T-helper 1 cell treated with Interleukin-12 subunit alpha and Interleukin-12 subunit beta and Interleukin-4 antibody, amounts not matched to agents 30 ng/mL and 1 ng/mL, for 36 hours (primary cell): ENCODE measurements at regions not wholly inside any gene's neighbourhood (a gene's known extent, or its start where the extent isn't known, plus 50 kb on each side); places are given as distances from the start of the nearest gene placed in this dataset.

Experiments used
- intact Hi-C: fragments of 100-400 bp; cut with micrococcal nuclease; formaldehyde crosslinking; loops from one replicate; pipeline ENCODE4 v1.15.1; 2024

DNA sequence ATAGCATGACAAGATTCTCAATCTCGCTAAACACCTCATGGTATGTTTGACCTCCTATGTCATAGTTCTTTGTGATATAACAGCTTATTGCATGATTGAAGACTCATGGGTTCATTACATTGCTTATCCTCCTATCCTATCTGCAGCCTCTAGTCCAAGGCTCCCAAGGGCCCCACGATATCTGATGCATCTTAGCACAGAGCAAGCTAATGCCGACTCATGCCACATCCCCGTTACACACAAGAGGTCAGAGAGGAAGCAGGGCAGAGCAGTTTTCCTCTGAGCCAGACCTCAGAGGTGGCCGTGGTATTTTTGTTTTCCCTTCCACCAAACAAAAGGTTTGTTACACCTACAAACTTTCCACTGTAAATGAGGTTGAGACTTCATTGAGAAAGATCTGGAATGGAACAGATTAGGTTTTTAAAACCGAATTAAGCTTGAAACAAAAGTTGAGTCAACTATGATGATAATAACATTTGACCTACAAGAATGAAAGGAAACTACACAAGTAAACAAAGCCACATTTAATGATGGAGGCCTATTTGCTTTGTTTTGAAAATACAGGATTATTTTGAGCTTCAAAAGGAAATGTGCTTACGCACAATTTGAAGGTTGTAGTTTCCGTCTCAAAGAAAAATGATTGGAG, 133.9 kb upstream of the MYLIP start:
- intact Hi-C loops: no loop called here

DNA sequence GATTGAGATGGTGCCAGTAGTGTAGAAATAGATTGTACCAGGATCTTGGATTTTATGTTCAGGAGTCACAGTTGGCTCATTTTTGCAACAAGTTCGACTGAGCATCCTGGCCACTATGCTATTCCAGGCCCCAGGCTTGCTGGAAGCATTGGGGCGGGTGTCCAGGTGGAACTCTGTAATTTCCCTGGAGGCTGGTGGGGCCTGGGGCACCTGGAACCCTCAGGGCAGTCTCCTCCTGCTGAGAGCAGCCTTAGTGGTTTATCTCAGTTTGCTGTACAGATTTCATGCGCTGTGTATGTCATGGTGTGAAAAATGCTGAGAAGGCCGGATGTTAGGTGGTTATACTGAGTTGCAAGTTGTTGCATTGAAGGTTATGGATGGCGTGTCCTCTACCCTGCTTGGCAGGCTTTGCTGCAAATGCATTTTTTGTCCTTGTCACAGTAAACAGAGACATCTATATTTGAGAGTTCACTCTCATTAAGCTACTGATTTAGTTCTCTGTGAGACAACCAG, 135.1 kb upstream of the MYLIP start:
- intact Hi-C loops: no loop called here

DNA sequence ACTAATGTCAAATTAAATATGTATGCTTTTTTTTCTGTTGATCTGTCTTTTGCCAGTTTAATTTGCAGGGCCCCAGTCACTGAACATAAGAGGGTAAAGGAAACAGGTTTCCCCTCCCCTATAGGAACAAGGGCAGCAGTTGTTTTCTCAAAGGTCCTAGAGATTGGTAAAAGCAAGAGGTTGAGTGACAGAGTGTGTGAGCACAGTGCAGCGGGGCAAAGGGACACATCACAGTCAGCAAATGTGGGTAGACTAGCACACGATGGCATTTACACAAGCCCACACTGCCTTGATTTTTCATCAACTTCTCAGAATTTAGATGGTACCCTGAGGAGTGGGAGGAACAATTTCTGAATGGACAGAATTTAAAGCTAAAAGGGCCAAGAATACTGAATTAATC, 138.7 kb upstream of the MYLIP start:
- intact Hi-C loops: no loop called here

DNA sequence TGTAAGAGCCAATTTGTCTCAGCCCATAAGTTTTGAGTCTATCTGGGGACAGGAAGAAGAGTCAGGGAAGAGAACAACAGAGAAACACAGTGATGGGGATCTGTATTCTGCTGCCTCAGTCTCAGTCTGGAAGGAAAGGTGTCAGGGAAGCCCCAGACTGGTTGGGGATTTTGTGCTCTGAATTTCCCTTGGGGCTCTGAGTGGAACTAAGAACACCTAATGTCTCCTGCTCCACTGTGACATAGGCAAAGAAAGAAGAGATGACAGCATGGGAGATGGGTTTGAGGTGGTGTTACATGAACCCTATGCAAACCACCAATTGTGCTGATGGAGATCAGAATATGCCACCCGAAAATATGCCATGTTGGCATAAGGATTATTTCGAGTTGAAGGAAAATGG, 139.5 kb upstream of the MYLIP start:
- intact Hi-C loops: no loop called here

DNA sequence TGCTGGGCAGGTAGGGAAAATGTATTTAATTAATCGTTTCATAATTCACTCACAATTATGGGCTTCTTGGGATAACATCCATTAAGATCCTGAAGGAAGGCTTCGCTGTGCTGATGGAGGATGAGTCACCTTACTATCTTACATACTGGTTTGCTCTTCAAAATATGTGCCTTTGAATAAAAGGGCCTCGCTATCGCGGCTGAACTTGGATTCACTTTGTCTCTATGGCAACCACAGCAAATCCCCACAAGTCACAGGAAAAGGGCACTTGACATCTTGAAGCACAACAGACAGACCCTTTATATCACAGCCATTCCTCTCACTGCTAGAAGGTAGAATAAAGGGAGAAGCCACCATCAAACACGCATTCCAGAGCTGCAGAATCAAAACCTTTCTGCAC, 141.3 kb upstream of the MYLIP start:
- intact Hi-C loops: no loop called here

DNA sequence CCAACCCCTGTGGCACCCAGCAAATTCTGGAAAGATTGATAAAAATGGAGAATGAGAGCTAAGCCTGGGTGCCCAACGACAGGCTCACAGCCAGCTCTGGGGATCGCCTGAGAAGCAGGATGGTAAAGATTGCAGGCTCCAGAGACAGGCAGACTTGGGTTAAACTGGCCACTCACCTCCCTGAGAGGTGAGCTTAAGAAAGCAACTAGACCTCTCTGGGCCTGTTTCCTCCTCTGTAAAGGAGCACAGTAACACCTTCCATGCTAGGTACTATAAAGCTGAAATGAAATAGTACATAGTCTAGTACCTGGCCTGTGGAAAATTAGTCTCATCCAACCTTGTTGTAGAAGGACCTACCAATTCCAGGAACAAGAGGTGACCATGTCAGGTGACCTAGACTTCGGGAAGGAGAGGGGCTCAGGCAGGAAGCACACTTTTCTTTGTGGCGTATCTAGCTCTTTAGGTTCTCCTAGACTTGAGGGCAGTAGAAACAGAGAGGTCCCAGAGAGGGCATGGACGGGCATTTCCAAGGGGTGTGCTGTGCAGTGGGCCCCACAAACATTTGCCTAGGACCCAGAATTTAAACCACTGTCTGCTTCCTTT, 142.8 kb upstream of the MYLIP start:
- intact Hi-C loops: no loop called here

DNA sequence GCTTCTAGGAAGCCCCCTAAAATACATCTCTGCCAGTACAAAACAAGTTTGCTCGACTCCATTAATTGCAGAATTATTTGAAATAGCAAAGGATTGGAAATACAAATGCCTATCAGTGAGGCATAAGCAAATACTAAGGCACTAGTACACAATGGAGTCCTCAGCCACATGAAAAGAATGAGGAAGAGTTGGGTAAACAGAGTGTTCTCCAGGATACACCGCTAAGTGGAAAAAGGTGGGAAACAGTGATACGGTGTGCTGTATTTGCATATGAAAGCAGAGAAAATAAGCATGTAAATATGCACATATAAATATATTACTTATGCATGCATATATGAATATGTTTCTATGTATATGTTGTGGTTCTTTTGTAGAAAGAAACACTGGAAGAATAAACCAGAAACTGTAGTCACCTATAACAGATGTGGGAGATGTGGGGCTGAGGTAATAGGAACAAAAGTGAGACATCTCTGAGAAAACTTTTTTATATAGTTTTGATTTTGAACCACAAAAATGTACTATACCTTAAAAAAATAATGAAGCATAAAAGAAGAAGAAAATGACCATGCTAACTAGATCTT, 143.4 kb upstream of the MYLIP start:
- intact Hi-C loops: no loop called here

DNA sequence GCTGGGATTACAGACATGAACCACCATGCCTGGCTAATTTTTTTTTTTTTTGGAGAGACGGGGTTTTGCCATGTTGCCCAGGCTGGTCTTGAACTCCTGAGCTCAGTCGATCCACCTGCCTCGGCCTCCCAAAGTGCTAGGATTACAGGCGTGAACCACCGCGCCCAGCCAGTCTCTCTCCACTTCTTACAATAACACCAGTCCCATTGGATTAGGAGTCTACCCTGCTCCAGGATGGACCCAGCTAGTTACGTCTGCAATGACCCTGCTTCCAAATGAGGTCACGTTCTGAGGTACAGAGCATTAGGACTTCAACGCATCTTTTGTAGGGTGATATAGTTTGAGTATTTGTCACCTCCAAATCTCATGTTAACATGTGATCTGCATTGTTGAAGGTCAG, 146.9 kb upstream of the MYLIP start:
- intact Hi-C loops: no loop called here

DNA sequence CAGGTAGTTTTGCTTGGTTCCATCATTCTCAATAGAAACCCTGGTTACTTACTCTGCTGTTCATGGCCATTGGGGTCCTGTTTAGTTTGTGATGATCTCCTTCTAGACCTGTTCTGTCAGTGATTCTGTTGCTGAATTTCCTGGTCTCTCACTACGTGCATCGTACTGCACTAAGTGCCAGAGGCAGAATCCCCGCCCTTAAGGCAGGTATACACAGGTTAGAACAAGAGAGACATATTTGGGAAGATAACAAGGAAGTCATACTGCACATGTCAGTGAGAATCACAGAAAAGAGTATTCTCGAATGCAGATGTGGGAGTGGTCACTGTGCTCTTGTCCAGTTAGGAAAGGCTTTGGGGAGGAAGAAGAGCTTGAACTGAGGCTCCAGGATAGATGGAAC, 148.1 kb upstream of the MYLIP start:
- intact Hi-C loops: no loop called here

DNA sequence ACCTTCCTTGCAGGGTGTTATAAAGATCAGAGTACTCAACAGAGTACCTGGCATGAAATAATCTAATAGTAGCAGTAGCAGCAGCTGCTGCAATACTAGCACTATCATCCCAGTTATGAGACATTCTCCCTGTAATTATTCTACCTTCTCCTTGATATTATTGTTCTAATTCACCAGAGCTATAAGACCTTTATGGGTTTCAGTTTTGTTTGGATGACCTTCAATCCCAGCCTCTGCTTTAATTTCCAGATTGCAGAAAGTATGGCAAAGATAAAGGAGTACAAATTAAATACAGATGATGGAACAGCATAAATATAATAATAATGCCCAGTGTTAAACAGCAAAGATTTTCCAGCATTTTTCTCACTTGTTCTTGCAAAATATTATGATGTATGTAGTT, 150.5 kb upstream of the MYLIP start:
- intact Hi-C loops: no loop called here

DNA sequence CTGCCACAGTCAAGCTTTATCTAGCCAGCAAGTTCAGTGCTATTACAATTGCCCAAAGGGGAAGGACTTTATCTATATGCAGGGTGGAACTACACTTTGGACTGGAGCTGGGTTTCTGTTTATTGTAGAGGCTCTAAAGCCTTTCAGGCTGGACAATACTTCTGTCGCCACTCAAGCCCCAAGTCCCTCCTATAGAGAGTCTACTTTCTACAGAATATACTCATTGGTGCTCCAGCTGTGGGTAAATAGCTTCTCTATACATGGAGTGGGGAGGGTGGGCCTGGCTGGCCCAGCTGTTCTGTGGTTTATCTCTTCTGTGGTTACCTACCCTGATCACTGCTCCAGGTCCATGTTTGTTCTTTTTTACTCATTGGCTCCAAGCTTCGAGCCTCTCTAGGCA, 151.8 kb upstream of the MYLIP start:
- intact Hi-C loops: no loop called here

DNA sequence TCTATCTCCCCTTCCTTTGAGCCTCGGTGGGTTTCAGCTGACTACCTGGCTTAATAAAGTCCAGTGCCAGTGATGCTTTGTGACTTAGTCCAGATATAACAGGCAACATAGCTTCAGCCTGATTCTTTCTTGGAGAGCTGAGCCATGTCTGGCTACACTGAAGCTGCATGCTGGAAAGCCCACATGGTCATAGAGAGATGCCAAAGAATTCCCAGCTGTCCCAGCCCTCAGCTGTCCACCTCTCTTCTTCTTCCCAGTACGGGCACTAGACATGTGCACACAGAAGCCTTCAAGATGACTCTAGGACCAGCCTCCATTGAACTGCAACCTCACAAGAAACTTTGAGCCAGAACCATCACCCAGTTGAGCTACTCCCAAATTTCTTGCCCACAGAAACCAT, 154.1 kb upstream of the MYLIP start:
- intact Hi-C loops: no loop called here

DNA sequence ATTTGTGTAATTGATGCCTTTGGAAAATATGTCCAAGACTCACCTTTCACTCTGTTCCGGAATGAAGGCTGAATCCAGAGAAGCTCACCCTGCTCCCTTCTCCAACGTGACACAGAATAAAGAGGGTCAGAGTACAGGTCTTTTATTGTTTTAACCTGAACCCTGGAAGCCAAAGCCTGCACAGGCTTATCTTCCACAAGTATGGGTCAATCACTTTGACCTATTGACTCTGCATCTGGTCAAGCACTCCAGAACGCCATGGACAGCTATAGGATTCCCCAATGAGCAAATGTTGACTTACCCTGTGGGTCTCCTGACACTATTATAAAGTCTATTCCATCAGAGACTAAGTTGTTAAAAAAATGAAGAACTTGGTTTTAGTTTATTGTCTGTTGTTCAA, 158.4 kb upstream of the MYLIP start:
- intact Hi-C loops: no loop called here

DNA sequence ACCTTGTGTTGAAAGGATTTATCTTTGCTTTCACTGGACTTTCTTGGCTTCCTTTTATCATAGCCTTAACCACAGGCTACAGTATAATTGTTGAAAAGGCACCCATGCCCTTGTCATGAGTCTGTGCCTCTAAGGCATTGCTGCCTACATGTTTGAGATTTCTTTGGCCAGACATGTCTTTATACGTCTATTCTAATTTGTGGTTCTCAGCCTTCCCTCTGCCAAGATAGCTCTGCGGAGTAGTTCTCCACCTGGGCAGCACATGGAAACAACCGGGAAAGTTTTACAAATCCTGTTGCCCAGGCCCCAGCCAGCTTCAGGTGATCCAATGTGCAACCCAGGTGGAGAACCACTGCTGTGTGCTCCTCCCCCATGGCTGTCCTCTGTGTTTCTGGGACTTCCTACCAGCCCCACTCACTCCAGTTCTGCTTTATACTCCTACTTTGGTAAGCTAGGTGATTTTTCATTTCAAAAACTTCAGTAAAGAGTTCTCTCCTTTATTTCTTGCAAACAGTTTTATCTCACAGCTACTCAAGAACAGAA, 159.6 kb upstream of the MYLIP start:
- intact Hi-C loops: no loop called here

DNA sequence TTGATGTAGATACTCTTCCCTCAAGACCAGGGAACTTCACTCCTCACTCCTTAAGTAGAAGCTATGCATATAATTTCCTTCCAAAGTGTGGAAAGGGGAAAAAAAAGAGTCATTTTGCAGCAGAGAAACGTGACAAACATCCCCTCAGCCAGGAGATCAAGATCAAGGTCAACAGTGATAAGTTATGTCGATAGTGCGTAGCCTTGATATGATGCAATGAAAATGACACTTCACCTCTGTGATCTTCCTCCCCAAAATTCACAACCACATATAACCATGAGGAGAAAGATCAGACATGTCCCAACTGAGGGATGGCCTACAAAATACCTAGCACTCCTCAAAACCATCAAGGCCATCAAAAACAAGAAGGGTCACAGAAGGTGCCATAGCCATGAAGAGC, 160.4 kb upstream of the MYLIP start:
- intact Hi-C loops: no loop called here

DNA sequence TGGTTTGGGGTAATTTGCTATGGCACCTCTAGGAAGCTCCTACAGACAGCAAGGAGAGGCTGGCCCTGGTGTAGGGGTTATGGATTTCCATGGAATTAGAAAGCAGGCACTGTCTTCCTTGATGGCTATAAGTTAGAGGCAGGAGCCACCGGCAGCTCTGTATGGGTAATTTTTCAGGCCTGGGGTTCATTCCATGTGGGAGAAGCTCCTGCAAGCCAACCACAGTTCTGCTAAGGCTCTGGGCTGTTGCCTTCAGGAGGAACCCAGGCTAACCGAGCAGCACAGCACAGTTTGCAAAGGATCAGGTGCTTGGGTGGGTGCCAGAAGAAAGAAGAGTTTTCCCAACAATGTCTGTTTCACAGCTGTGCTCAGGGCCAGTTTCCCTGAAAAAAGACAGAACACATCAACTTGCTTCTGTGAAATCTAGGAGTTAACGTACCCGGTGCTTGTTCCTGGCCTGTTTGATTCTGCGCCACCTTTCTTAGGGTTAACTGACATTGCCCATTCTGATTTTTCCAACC, 162.8 kb upstream of the MYLIP start:
- intact Hi-C loops: no loop called here

DNA sequence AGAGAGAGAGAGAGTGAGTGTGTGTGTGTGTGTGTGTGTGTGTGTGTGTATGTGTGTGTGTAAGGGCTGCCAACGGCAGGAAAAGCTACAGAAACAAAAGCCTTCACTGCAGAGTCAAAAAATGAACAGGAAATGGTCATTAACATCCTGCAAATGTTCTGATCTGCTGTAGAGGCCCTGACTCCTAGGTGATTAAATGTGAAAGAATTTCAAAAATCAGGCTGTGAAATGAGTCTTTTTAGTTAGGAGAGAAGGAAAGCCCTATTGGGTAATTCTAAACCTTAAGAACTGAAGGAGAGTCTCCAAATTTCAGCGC, 166.5 kb upstream of the MYLIP start:
- intact Hi-C loops: loop anchor here (1.0 to 5.0 kb wide), 5 partner anchors 61 to 271 kb away; no protein-coding TSS in a partner anchor

DNA sequence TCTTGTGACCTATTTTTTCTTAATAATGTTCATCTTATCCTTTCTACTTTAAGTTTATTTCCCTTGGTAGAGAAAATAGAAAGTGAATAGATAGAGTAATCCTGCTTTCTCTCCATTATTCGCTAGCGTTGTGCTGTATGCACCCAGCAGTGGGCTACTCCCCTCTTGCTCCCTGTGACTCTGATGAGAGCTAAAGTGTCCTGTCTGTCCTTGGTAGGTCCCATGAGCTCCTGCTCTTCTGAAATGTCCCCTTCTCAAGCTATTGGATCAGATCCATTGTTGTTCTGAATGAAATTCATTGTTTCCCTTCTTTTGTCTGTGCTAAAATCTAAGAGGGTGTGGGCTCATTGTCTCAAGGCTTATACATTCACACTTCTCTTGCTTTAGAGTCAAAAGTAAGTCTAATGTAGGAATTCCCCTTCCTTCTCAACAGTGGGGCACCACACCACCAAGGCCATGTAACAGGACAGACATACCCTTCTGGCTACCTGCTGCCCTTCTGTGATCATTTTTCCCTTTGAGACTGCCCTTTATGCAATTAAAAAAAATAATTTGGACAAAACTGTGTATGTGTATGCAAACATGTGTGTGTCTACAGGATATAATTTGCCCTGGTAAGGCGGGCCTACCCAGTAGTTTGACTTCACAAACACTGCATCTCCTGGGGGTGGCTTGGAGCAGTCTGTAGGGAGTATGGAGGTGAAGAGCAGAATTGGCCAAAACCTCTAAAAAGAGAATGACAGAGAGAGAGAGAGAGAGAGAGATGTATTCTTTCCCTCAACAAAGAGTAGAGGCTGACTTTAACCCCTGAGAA, 167.0 kb upstream of the MYLIP start:
- intact Hi-C loops: loop anchor here (1.0 to 5.0 kb wide), 5 partner anchors 61 to 271 kb away; no protein-coding TSS in a partner anchor

DNA sequence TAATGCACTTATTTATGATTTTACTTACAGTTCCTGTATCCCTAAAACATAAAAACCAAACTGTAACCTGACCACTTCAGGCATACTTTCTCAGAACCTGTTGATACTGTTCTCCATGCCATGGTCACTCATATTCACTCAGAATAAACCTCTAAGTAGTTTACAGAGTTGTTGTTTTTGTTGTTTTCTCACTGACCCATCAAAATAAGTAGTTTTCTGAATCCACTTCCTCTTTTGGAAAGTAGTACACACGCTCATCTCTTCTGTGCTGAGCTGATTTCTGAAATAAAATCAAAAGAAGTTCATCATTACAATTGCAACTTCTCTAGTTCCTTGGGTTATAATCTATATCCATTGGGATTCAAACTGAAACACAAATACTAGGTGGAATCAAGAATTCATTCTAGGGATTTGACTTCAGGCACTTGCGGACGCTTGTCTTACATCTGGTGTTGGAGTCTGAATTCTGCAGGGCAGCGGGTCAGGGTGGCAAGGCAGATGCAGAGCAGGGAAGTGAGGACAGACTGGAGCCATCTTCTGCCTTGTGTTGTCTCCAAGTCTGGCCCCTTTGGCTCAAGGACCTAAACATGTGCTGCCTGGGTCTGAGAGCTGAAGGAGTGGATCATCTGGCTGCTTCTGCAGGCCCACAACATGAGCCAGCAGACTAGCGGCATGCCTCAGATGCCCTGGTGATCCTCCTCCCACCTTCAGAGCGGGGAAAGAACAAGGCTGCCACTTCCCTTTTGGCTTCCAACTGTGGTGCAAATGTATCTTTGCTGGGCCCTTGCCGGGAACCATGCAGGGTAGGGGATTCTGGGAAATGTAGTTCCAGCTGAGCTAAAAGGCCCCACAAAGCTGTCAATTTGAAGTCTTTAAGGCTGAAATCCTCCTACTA, 167.9 kb upstream of the MYLIP start:
- intact Hi-C loops: loop anchor here (5.0 kb wide), 2 partner anchors 189 to 221 kb away; no protein-coding TSS in a partner anchor

DNA sequence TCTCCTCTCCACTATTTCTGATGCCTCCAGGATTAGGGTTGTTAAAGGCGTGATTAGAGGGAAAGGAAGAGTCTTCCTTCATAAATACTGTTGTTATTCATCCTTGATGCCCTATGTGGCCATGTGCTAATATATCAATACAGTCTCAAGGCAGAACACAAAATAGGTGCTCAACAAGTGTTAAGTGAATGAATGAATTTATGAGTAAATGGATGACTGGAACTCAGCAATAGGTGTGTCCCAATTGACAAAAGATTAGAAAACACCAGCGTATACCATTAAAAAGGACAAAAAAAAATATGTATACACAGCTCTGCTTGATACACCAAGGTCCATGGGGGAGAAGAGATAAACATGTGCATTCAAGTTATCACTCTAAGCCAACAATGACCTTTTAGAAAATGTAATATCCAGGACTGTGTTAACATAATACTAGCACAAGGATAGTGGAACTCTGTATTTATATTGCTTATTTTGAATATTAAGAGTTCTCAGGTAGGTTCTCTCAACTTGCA, 171.2 kb upstream of the MYLIP start:
- intact Hi-C loops: no loop called here
